Mesothelial cell of epicardium (in vitro differentiated cells): ENCODE measurements at regions not wholly inside any gene's neighbourhood (a gene's known extent, or its start where the extent isn't known, plus 50 kb on each side); places are given as distances from the start of the nearest gene placed in this dataset.

ENCODE experiments used
- DNase-seq, 2 experiments: peaks; one replicate each; pipeline ENCODE4 v3.0.0; 2021; ENCODE audit warnings: low spot score in 2 of 2; ENCODE audit not compliant: unreplicated experiment in 2 of 2
- H3K27ac Mint-ChIP-seq: 2 replicates; pipeline ENCODE4 v1.8.0; 2021; ENCODE audit warnings: mixed read lengths
- H3K27me3 Mint-ChIP-seq: 2 replicates; pipeline ENCODE4 v1.8.0; 2021; ENCODE audit warnings: low read depth, mixed read lengths
- H3K36me3 Mint-ChIP-seq: 2 replicates; pipeline ENCODE4 v1.8.0; 2021; ENCODE audit warnings: mixed read lengths
- H3K4me1 Mint-ChIP-seq: 2 replicates; pipeline ENCODE4 v1.8.0; 2021; ENCODE audit warnings: mixed read lengths
- H3K4me3 Mint-ChIP-seq: 2 replicates; pipeline ENCODE4 v1.8.0; 2021; ENCODE audit warnings: mild to moderate bottlenecking, moderate library complexity, mixed read lengths
- H3K9me3 Mint-ChIP-seq: 2 replicates; pipeline ENCODE4 v1.8.0; 2021; ENCODE audit warnings: mixed read lengths
- CTCF ChIP-seq: fragments of 200-600 bp; sonication (generic); IDR thresholded peaks from one replicate; pipeline ENCODE4 v1.5.0; 2021; ENCODE audit warnings: antibody characterized with exemption; ENCODE audit not compliant: unreplicated experiment

- H3K4me3 Mint-ChIP-seq, result no peak overlapping the region
- DNase-seq, result no peak
- peaks cover 2% of the 10 kb centered on the region for H3K36me3 Mint-ChIP-seq
- H3K4me1 Mint-ChIP-seq, result peaks cover 8% of the 10 kb centered on the region
- H3K27ac Mint-ChIP-seq, result no peak overlapping the region
- TF ChIP-seq CTCF, result no peak
- H3K9me3 Mint-ChIP-seq, result peaks cover 3% of the 10 kb centered on the region
- H3K27me3 Mint-ChIP-seq, result no peaks in the 10 kb centered on the region
These were observed 173.4 kb downstream of the PAPSS1 start for GRCh38 chr4:107546638-107547037.

GRCh38 chr4:107541511-107541910 is 178.5 kb downstream of the PAPSS1 start:
- Mint-ChIP-seq H3K4me1 (no peaks in the 10 kb centered on the region), H3K36me3 (no peaks in the 10 kb centered on the region), H3K27me3 (no peaks in the 10 kb centered on the region), H3K4me3 (no peak overlapping the region), H3K9me3 (peaks cover under 1% of the 10 kb centered on the region), H3K27ac (no peak overlapping the region)
- no peak for TF ChIP-seq CTCF
- no peak for DNase-seq

- no peak for TF ChIP-seq CTCF
- Mint-ChIP-seq H3K9me3 (peaks cover 6% of the 10 kb centered on the region), H3K4me3 (no peak overlapping the region), H3K27me3 (no peaks in the 10 kb centered on the region), H3K4me1 (no peaks in the 10 kb centered on the region), H3K36me3 (no peaks in the 10 kb centered on the region), H3K27ac (no peak overlapping the region)
- DNase-seq, result no peak
These were observed 188.1 kb downstream of the PAPSS1 start for GRCh38 chr4:107531927-107532326.

GRCh38 chr4:107520368-107520767 is 199.7 kb downstream of the PAPSS1 start:
- Mint-ChIP-seq H3K36me3 (peaks cover 4% of the 10 kb centered on the region), H3K27ac (peak overlapping the region; percentile 4), H3K27me3 (no peaks in the 10 kb centered on the region), H3K4me3 (no peak overlapping the region), H3K9me3 (peaks cover 8% of the 10 kb centered on the region), H3K4me1 (peaks cover 5% of the 10 kb centered on the region)
- no peak for TF ChIP-seq CTCF
- DNase-seq, result no peak

GRCh38 chr4:107519053-107519452 is 201.0 kb downstream of the PAPSS1 start:
- no peak overlapping the region for H3K27ac Mint-ChIP-seq
- H3K4me3 Mint-ChIP-seq, result no peak overlapping the region
- DNase-seq, result peak in 1 of 2 experiments; percentile 48

More at GRCh38 chr4:107519053-107519452, 201.0 kb downstream of the PAPSS1 start:
- peak; percentile 41 for TF ChIP-seq CTCF
- H3K4me1 Mint-ChIP-seq, result peaks cover 5% of the 10 kb centered on the region
- H3K36me3 Mint-ChIP-seq, result peaks cover 4% of the 10 kb centered on the region
- H3K9me3 Mint-ChIP-seq, result peaks cover 14% of the 10 kb centered on the region
- no peaks in the 10 kb centered on the region for H3K27me3 Mint-ChIP-seq
